SK-N-MC (cell line): ENCODE measurements at regions not wholly inside any gene's neighbourhood (a gene's known extent, or its start where the extent isn't known, plus 50 kb on each side); places are given as distances from the start of the nearest gene placed in this dataset.
"Not testable (repeated sequence)": the region's sequence is repeated elsewhere in the genome, so short reads cannot be mapped to it uniquely, and the experiment has no call there.

ENCODE experiments used
- DNase-seq: peaks from one replicate; pipeline ENCODE4 v3.0.0-alpha.2; 2011; ENCODE audit warnings: low read depth, low spot score
- H3K27ac ChIP-seq: fragments of 200-600 bp; sonication (generic); 2 replicates; pipeline ENCODE4 v1.5.1; 2016; ENCODE audit warnings: mixed run types
- H3K36me3 ChIP-seq: fragments of 200-600 bp; sonication (generic); 2 replicates; pipeline ENCODE4 v1.6.1; 2017; ENCODE audit warnings: antibody characterized with exemption, low read length, mixed read lengths; ENCODE audit not compliant: insufficient read depth
- H3K4me3 ChIP-seq: fragments of 200-600 bp; sonication (generic); 2 replicates; pipeline ENCODE4 v1.5.1; 2016
- H3K9ac ChIP-seq: fragments of 200-600 bp; sonication (generic); 2 replicates; pipeline ENCODE4 v1.8.0; 2017; ENCODE audit warnings: mixed run types, mixed read lengths; ENCODE audit not compliant: insufficient read length
- H3K9me3 ChIP-seq: fragments of 200-600 bp; sonication (generic); 2 replicates; pipeline ENCODE4 v1.6.1; 2017; ENCODE audit warnings: low read depth, mild to moderate bottlenecking, antibody characterized with exemption, low read length, moderate library complexity, mixed read lengths
- EZH2 ChIP-seq: fragments of 200-600 bp; sonication (generic); IDR thresholded peaks from one replicate; pipeline ENCODE4 v1.6.1; 2017; ENCODE audit warnings: antibody characterized with exemption
- FOXP2 ChIP-seq: optimal IDR thresholded peaks from 2 replicates; pipeline ENCODE3; 2011; ENCODE audit warnings: mild to moderate bottlenecking, moderate library complexity; ENCODE audit not compliant: insufficient read depth; ENCODE audit errors: extremely low read length, control extremely low read depth
- POLR2AphosphoS5 ChIP-seq: IDR thresholded peaks from 2 replicates; pipeline ENCODE4 v1.6.1; 2012; ENCODE audit warnings: mild to moderate bottlenecking, low read depth, low read length, borderline replicate concordance

- Histone ChIP-seq H3K36me3 (no peaks in the 10 kb centered on the region), H3K4me3 (no peak overlapping the region), H3K9ac (no peak overlapping the region), H3K27ac (no peak overlapping the region), H3K9me3 (no peaks in the 10 kb centered on the region)
- TF ChIP-seq EZH2 = no peak
- TF ChIP-seq FOXP2 = no peak
- no peak for TF ChIP-seq POLR2AphosphoS5
- no peak for DNase-seq
Observed at GRCh38 chr6:82619573-82619972, 256.0 kb downstream of the TPBG start.

GRCh38 chr6:82622461-82622860 lies 258.8 kb downstream of the TPBG start:
- TF ChIP-seq POLR2AphosphoS5 = no peak
- no peak for TF ChIP-seq EZH2
- TF ChIP-seq FOXP2 = no peak
- DNase-seq = no peak
- Histone ChIP-seq H3K9me3 (no peaks in the 10 kb centered on the region), H3K27ac (no peak overlapping the region), H3K9ac (no peak overlapping the region), H3K4me3 (no peak overlapping the region), H3K36me3 (no peaks in the 10 kb centered on the region)

- no peak overlapping the region for H3K9ac ChIP-seq
- no peak for DNase-seq
- H3K27ac ChIP-seq = no peak overlapping the region
- no peaks in the 10 kb centered on the region for H3K9me3 ChIP-seq
- H3K4me3 ChIP-seq = no peak overlapping the region
- H3K36me3 ChIP-seq = no peaks in the 10 kb centered on the region
- no peak for TF ChIP-seq POLR2AphosphoS5
- no peak for TF ChIP-seq FOXP2
- TF ChIP-seq EZH2 = no peak
Observed at GRCh38 chr6:82624251-82624650, 260.6 kb downstream of the TPBG start.

GRCh38 chr6:82626946-82627345 lies 263.3 kb downstream of the TPBG start:
- H3K4me3 ChIP-seq = not testable (repeated sequence)

GRCh38 chr6:82629921-82630320 lies 266.3 kb downstream of the TPBG start:
- H3K4me3 ChIP-seq = no peak overlapping the region
- H3K9ac ChIP-seq = no peak overlapping the region
- H3K9me3 ChIP-seq = no peaks in the 10 kb centered on the region
- no peak overlapping the region for H3K27ac ChIP-seq
- TF ChIP-seq EZH2 = no peak
- TF ChIP-seq FOXP2 = no peak
- no peak for TF ChIP-seq POLR2AphosphoS5
- no peaks in the 10 kb centered on the region for H3K36me3 ChIP-seq
- DNase-seq = no peak

More at GRCh38 chr6:82626946-82627345, 263.3 kb downstream of the TPBG start:
- H3K9ac ChIP-seq, H3K9me3 ChIP-seq, H3K36me3 ChIP-seq, H3K27ac ChIP-seq, DNase-seq: not testable (repeated sequence)

GRCh38 chr6:82641677-82642076 lies 278.1 kb downstream of the TPBG start:
- DNase-seq = no peak
- no peak overlapping the region for H3K4me3 ChIP-seq
- H3K9me3 ChIP-seq = no peaks in the 10 kb centered on the region
- TF ChIP-seq EZH2 (no peak), FOXP2 (no peak), POLR2AphosphoS5 (no peak)
- no peak overlapping the region for H3K9ac ChIP-seq
- H3K27ac ChIP-seq = no peak overlapping the region
- H3K36me3 ChIP-seq = no peaks in the 10 kb centered on the region

- no peak for TF ChIP-seq FOXP2
- no peak for TF ChIP-seq POLR2AphosphoS5
- no peak for TF ChIP-seq EZH2
- DNase-seq = no peak
- H3K4me3 ChIP-seq = no peak overlapping the region
- no peaks in the 10 kb centered on the region for H3K9me3 ChIP-seq
- no peak overlapping the region for H3K27ac ChIP-seq
- no peak overlapping the region for H3K9ac ChIP-seq
- no peaks in the 10 kb centered on the region for H3K36me3 ChIP-seq
Observed at GRCh38 chr6:82645536-82646230, 282.1 kb downstream of the TPBG start.

- H3K36me3 ChIP-seq = no peaks in the 10 kb centered on the region
- no peak for DNase-seq
- H3K9me3 ChIP-seq = no peaks in the 10 kb centered on the region
- H3K4me3 ChIP-seq = no peak overlapping the region
- no peak overlapping the region for H3K27ac ChIP-seq
- TF ChIP-seq FOXP2 (no peak), EZH2 (no peak), POLR2AphosphoS5 (no peak)
- no peak overlapping the region for H3K9ac ChIP-seq
Observed at GRCh38 chr6:82646231-82646615, 282.6 kb downstream of the TPBG start.

- no peak overlapping the region for H3K27ac ChIP-seq
- no peak for DNase-seq
- H3K36me3 ChIP-seq = no peaks in the 10 kb centered on the region
- H3K9me3 ChIP-seq = no peaks in the 10 kb centered on the region
- no peak overlapping the region for H3K9ac ChIP-seq
- H3K4me3 ChIP-seq = no peak overlapping the region
- no peak for TF ChIP-seq FOXP2
- TF ChIP-seq POLR2AphosphoS5 = no peak
- no peak for TF ChIP-seq EZH2
Observed at GRCh38 chr6:82651845-82652335, 288.3 kb downstream of the TPBG start.
